ENCODE measurements at regions not wholly inside any gene's neighbourhood (a gene's known extent, or its start where the extent isn't known, plus 50 kb on each side); places are given as distances from the start of the nearest gene placed in this dataset.

DNA sequence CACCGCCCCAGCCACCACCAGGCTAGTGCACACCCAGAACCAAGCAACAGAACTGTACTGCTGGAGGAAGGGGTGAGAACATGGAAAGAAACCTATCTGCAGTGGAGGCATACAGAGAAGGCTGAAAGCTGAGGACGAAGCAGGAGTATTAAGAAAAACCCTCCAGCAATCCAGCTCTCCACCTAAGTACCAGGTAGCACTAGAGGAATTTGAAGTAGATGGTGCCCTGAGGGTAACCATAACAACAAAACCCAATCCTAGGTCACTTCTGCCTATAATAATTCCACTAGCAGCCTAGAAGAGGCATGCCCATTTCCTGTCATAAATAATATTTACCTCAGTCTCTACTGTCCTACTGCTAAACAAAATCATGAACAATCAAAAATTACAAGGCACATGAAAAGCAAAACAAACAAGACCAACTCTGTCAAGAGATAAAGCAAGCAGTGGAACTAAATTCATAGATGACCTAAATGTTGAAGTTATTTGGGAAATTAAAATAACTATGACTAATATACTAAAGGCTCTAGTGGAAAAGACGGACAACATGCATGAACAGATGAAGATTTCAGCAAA, 51.1 kb downstream of the HYCC1 start:
- no peak for DNase-seq

DNA sequence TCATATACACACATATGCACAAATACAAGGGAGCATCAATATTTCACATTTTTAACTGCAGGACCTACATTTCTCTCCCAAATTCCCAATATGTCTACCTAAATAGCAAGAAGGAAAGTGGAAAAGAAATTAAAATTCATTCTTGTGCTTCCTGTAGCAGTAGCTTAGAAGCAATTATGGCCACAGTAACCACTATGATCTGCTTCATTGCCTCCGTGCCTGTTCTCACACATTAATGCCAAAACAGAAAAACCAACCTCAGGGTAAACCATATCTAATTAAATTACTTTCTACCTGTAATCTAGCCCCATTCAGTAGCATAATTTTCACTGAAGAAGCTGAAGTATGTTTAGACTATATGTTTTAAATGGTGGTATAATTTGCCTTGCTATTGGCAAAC, 55.2 kb downstream of the HYCC1 start:
- no peak for DNase-seq

DNA sequence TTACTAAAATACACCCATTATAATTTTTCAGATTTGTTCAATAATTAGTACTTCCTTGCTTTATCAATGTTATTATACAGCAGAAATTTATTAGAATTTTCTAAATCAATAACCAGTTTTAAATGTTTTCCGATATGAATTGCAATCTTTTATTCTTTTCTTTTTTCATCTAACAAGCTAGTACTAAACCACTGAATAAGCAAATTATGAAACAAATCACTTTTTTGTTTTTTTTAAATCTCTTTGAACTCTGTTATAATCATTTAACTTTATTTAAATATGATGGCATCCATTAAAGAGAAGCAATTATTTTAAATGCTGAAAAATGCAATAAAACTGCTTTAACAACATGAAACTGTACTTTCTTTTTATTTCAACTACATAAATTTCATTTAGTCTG, 59.7 kb downstream of the HYCC1 start:
- DNase-seq: no peak

DNA sequence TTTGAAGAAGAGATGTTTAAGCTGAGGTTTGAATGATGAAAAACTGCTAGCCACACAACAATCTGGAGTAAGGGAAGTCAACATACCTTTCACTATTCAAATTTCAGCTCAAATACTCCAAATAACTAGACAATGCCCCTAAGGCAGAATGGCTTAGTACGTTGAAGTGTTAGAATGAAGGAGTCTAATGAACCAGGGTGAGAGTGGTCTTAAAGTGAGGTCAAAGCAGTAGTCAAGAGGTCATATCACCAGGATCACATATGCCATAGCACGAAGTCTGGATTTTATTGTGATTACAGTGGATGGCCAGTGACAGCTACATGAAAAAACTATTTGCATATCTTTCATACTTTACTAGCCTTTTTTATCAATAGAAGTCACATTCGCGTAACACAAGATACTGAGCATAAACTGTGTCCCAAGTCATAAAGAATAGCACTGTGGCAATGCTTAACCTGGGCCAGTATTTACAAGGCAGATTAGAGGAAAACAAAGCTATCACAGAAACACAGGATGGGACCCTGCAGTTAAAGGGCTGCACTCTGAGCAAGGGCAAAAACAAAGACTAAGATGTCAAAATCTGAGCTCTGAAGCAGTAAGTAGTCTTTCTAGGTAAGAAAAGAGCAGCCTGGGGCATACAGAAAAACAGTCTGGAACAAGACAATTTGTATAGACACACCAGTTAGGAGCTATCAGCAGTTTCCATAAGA, 61.5 kb downstream of the HYCC1 start:
- DNase-seq: no peak

DNA sequence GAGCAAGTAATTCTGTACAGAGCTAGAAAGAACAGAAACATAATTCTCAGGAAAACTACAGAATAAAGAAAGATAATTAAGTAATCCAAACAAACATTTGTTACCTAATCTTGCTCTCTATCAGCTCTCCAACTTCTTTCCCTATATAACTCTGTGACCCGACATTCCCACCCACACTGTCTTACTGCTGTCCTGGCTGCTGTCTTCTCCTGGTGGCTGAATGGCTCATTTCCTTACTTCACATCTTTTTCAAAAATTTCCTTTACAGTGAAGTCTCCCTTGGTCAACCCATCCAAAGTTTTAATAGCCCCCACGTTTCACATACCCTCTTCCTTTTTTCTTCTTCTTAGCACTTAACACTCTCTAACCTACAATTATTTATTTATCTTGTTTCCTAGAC, 64.0 kb downstream of the HYCC1 start:
- DNase-seq: no peak

DNA sequence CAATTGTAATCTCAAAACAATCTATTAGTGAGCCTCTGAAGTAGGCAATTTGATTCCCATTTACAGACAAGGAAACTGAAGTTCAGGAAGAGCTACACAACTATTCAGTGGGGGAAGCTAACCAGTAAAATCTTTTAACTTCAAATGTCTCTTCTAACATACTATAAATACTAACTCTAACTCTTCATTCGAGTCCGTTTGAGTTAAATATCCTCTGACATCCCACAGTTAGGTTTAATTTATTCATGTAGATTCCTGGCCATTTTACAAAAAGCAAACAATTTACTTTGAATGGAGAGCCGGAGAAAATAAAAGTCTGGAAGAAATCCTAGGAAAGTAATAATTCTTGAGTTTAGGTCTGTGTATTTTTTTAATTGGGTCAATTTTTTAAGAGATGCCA, 64.7 kb downstream of the HYCC1 start:
- no peak for DNase-seq

DNA sequence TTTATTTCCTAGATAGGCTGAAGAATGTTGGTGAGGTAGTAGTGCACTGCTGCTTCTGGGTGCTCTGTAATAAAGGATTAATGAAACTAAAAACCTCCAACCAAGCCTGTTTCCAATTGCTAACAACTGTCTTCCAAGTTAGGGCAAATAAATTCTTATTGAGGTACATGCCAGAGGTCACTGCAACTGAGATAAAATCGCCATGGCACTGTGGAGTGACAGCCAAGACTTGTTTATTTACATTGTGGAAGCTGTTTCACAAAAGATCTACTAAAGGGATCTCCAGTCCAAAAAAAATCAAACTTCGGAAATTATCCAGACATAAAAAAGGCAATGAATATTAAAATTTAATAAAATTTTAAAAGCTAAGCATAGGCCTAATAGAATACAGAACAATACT, 65.2 kb downstream of the HYCC1 start:
- DNase-seq: no peak

DNA sequence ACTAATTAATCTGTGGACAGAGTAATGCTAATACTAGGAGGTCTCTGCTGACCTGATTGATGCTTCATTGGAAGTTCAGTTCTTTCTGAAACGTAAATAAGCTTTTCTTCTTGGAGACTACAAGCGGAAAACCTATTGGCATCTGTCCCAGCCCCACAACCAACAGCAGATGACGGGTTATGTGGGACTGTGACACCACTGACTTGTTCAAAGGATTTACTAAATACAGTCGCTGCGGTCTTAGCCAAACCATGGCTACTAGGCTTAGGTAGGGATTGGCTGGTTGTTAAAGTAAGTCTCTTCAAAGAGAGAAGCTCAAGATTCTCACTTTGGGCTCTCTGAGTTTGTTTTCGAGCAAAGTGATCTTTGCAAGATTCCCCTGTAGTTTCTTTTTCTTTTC, 68.3 kb downstream of the HYCC1 start:
- DNase-seq: no peak

DNA sequence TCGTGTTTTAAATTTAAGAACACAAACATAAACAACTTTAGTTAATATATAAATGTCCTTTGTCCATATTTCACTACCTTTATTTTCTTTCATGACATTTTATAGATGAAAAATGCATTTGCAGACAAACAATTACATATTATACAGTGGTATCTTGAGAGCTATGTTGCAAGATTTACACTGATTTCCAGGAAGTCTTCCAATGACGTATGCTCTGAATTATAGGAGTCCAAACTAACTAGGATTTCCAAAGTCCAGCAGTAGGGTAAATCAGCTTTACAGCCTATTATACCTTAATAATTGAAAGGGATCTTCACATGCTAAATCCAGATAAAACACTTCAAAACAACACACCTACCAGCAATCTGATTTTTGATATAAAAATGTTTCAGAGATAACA, 69.4 kb downstream of the HYCC1 start:
- DNase-seq: no peak

DNA sequence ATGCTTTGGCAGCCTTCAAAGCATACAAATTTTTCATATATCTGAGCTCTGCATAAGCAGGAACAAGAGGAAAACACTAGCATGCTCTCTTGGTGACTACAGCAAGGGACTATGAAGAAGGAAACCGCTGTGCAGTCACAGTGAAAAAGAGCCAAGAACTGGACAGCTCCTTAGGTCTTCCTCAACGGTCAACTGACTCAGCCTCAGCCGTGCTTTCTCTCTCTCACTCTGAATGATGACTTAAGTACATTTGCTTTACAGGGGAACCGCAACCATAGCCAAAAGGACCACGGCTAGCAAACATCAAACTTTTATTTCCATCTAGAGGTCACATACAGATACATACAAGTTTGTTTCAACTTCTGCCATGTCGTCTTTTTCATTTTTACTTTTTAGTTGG, 69.9 kb downstream of the HYCC1 start:
- peak; percentile 2 for DNase-seq

DNA sequence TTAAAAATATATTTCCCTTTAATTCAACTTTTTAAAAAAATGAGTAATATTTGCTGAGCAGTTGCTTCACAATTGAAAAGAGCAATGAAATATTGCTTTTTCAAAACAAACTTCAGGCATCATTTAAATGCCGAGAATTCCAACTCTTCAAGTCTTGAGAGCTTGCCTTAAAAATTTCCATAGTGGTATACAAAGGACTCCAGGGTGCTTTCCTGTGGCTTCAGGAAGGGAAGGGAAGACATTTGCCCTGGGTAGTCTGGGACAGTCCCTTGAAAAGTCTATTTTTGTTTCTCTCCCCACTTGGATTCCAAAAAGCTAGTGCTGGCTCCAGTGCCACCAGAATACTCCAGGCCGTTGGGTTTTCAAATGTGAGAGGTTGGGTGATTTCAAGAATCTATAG, 71.7 kb downstream of the HYCC1 start:
- DNase-seq: no peak

DNA sequence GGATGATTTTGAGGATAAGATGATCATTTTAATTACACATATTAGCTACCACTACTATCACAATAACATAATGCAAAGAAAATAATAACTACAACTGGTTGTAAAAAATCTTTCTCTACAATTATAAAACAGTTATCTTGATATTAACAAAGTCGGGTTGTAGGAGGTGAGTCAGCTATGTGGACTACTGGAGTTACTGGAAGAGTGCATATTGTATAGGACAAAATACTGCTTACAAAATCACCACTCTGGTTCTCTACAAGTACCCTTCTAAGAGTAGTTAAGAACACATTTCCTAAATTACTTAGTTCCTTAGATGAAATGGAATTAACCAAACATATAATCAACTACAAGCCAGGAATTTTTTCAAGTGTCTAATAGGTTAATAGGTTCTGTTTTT, 74.1 kb downstream of the HYCC1 start:
- no peak for DNase-seq

DNA sequence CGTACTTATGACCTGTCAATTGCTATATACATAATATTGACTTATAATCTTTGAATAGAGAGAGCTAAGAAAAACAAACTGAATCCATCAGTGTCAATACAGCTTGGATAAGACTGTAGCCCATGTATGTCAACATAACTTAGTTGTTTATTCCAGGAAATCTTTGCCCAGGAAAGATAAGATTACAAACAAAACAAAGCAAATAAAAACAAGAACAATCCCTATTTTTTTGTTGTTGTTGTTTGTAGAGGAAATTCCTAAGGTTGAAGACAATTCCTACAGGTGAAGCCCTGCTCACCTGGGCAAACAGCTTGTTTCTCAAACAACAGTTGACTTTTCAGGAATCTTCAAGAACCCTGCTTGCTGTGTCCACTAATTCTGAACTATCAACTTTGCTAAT, 76.0 kb downstream of the HYCC1 start:
- DNase-seq: no peak

DNA sequence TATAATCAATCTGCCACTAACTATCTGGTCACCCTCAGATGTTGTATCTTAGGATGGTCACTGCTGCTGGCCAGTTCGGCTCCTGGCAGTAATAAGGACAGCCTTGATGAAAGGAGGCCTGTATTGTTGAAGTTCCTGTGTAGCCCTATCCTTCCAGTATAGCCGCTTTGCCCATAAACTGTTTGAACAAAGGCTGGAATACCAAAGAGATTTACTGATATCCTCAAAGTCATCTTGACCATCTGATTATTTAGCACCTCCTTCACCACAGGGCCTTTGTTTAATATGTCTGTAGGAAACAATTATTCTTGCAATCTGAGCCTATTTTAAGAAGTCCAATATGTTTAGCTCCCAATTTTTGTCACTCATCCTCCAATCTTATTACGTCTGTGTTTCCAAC, 77.7 kb downstream of the HYCC1 start:
- DNase-seq: no peak

DNA sequence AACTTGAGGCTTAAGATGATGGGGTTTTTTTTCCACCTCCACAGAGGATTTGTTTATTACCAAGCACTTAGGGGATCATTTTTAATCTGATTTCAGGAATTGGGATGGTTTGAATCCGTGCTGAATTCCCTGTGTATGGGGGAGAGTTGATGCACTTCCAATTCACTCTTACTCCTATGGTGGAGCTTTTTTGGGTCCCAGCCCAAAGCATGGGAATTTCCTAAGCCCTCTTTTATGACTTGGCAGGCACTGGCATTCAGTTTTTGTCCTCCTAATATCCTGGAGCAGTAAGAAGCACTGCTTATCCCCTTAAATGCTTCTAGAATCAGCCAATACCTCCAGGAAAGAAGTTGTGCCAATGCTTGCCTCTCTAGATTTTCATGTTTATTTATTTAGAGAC, 78.7 kb downstream of the HYCC1 start:
- no peak for DNase-seq

DNA sequence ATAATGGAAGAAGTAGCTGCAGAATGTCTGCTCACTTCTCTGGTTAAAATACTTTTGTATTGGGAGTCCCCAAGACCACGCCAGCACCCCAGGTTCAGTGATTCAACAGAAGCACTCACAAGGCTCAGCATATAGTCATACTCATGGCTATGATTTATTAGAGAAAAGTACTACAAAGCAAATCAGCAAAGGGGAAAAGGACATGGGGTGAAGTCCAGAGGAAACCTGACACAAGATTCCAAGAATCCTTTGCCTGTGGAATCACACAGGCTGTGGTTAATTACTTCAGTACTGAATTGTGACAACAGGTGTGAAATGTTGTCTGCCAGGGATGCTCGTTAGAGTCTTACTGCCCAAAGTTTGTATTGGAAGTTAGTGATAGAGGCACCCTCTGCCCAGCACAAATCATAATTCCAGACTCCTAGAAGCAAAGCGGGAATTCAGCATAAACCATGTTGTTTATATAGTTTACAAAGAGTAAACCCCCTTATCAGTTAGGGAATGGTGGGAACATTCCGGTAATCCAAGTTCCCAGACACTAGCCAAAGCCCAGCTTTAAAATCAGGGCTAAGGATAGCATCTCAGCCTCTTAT, 79.4 kb downstream of the HYCC1 start:
- DNase-seq: peak; percentile 21

DNA sequence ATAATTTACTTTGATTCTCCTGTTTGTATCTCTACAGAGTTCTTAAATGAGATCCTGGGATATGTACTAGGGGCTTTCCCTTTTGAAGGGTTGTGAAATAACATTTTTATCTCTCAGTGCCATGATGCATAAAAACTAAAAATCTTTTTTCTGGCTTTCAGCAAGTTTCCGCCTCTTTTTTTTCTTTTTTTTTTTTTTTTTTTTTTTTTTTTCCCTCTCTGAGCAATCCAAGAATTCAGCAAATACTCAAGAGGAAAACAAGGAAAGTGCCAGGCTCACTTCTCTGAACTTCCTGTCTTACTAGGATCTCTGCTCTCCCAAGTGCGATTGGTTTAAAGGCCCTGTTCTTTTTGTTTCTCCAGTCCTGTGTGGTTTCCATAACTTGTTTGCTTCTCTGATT, 79.9 kb downstream of the HYCC1 start:
- no peak for DNase-seq

DNA sequence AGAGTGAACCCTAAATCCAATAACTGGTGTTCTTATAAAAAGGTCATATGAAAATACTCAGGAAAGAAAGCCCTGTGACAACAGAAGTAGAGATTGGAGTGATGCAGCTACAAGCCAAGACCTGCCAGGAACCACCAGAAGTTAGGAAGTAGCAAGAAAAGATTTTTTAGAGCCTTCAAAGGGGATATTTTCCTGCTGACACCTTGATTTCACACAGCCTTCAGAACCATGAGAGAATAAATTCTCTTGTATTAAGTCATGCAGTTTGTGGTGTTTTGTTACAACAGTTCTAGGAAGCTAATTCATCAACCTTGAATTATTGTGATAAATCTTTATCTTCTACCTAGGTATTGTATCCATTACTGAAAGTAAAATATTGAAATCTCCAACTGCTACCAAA, 81.0 kb downstream of the HYCC1 start:
- no peak for DNase-seq

DNA sequence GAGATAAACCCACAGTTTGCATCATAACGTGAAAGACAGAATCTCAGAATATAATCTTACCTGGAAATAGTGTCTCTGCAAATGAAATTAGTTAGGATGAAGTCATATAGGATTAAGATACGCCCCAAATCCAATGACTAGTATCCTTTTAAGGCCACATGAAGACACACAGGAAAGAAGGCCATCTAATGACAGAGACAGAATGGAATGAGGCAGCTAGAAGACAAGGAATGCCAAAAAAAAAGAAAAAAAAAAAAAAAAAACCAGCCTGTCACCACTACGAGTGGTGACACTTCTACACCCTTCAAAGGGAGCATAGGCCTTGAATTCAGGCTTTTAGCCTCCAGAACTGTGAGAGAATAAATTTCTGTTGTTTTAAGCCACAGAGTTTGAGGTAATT, 82.9 kb downstream of the HYCC1 start:
- DNase-seq: no peak

DNA sequence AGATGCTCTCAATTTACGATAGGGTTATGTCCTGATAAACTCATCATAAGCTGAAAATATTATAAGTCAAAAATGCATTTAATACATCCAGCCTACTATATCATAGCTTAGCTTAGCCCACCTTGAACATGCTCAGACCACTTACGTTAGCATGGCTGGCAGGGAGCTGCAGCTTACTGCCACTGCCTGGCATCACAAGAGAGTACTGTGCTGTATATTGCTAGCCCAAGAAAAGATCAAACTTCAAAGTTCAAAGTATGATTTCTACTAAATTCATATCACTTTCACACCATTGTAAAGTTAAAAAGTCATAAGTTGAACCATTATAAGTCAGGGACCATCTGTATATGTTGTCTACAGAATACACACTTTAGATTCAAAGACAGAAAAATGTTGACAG, 91.6 kb downstream of the HYCC1 start:
- no peak for DNase-seq

DNA sequence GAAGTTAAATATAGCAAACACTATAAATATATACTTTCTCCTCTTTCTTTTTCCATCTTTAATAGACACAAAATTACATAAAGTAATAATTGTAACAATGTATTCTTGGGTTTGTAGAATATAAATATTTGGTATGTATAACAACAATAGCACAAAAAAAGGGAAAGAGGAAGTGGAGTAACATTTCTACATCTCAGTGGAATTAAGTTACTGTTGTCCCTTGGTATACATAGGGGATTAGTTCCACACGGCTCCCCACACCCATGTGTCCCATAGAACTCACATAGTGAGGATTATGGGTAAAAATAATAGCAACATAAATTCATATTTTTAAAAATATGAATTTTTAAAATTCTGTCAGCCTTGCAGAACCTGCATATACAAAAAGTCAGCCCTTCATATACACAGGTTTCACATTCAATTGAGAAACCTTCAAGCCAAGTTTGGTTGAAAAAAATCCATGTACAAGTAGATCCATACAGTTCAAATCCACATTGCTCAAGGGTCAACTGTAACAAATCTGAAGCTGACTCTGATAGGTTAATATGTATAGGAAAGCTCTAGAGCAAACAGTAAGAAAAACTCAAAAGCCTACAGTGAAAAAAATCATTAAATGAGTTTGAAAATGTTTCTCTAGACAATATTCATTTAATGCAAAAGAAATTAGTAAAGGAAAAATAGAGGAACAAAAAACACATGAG, 92.4 kb downstream of the HYCC1 start:
- DNase-seq: no peak

DNA sequence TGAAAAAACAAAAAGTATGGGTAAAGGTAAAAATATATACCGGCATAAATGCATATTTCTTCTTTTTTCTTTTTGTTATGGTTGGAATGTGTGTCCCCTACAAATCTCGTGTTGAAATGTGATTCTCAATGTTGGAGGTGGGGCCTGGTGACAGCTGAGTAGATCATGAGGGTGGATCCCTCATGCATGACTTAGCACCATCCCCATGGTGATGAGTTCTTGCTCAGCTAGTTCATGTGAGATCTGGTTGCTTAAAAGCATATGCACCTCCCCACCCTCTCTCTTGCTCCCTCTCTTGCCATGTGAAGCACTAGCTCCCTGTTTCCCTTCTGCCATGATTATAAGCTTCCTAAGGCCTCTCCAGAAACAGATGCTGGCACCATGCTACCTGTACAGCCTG, 93.3 kb downstream of the HYCC1 start:
- no peak for DNase-seq

DNA sequence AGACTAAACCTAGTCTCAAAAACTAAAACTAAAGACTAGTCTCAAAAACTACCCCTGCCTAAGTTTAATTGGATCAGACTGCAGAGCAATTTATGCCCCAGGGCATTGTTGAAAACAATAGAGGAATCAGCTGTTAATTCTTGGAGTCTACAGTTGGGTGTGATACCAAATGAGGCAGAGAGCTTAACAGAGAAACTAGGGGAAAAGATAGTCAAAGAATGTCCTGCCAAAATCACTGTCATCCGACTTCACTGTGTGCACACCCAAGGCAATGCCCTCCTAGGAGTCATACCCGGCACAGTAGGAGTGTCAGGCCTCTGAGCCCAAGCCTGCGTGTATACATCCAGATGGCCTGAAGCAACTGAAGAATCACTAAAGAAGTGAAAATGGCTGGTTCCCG, 90.5 kb upstream of the TOMM7 start:
- no peak for DNase-seq

DNA sequence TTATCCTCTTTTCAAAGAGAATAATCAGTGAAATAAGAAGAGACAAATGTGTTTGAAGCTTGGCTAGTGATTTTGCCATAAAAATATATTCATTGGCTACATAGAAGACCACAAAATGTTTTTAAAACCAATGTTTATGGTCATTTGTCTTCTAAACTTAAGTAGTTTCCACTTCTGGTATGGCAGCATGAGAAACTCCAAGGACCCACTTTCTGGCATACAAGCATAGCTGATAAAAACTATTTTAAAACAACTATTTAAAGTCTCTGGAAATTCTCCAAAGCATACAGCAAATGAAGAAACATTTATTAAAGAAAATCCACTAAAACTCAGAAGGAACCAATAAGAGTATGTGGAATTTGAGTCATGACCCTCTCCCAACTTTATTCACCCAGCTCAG, 89.2 kb upstream of the TOMM7 start:
- no peak for DNase-seq
